ENCODE measurements at regions not wholly inside any gene's neighbourhood (a gene's known extent, or its start where the extent isn't known, plus 50 kb on each side); places are given as distances from the start of the nearest gene placed in this dataset.

DNA sequence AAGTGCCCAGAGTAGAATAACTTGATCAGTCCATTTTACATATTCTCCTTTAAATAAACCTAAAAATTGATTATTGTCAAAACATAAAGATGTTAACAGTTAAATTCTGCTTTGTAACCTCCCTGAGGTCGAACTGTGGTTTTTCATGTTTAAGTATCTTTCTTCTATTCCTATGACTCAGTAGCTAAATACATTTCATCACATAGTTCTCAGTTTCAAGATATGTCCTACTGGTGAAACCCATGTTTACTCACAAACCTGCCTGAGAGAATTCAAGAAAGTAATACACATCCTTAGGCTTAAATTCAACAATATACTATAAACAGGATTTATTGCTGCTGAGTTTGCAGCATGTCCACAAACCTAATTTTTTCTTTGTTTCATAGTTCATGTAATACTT is 692.9 kb downstream of the ZPLD1 start:
- Mint-ChIP-seq H3K9me3 (peaks cover 2% of the 10 kb centered on the region), H3K27me3 (no peaks in the 10 kb centered on the region), H3K36me3 (ENCODE audit: low read depth) (no peaks in the 10 kb centered on the region), H3K27ac (no peak overlapping the region), H3K4me1 (no peaks in the 10 kb centered on the region), H3K4me3 (no peak overlapping the region)
- ATAC-seq (ENCODE audit: low read depth): no peak
- ChIA-PET POLR2A (no interaction called here), CTCF (no interaction called here)
- TF ChIP-seq, protein P1, sequence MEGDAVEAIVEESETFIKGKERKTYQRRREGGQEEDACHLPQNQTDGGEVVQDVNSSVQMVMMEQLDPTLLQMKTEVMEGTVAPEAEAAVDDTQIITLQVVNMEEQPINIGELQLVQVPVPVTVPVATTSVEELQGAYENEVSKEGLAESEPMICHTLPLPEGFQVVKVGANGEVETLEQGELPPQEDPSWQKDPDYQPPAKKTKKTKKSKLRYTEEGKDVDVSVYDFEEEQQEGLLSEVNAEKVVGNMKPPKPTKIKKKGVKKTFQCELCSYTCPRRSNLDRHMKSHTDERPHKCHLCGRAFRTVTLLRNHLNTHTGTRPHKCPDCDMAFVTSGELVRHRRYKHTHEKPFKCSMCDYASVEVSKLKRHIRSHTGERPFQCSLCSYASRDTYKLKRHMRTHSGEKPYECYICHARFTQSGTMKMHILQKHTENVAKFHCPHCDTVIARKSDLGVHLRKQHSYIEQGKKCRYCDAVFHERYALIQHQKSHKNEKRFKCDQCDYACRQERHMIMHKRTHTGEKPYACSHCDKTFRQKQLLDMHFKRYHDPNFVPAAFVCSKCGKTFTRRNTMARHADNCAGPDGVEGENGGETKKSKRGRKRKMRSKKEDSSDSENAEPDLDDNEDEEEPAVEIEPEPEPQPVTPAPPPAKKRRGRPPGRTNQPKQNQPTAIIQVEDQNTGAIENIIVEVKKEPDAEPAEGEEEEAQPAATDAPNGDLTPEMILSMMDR (IDR thresholded peaks at IDR 0.05): no peak
- no peak for DNase-seq
- intact Hi-C loops (cut with micrococcal nuclease): no loop called here

DNA sequence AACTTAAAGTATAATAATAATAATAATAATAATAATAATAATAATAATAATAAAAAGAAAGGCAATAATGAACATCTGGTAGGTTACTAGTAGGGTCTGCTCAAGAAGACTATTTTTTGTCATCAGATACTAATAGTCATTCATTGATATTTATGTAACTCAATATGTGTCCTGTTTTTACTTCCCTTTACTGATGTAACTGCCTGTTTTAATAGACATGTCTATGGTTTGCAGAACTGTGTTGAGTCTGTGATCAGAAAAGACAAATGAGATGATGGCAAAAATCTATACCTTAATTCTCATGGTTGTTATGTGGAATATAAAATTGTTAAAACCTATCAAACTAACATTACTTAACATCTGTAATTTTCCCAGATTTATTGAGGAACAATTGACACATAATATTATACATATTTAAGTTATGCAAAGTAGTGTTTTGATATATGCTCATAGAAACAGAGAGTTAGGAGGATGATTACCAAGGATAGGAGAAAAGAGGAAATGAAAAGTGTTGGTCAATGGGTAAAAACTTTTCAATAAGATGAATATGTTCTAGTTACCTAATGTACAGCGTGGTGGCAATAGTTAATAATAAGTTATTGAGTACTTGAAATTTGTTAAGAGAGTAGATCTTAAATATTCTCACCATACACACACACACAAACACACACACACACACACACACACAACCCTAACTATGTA is 699.4 kb downstream of the ZPLD1 start:
- H3K4me3 Mint-ChIP-seq: no peak overlapping the region
- POLR2A ChIA-PET: no interaction called here
- DNase-seq (no peak), ATAC-seq (ENCODE audit: low read depth) (no peak)
- intact Hi-C loops (cut with micrococcal nuclease): no loop called here
- CTCF ChIA-PET: no interaction called here
- TF ChIP-seq, protein P1 (IDR thresholded peaks at IDR 0.05): no peak
- no peaks in the 10 kb centered on the region for H3K4me1 Mint-ChIP-seq
- H3K27me3 Mint-ChIP-seq: no peaks in the 10 kb centered on the region
- no peaks in the 10 kb centered on the region for H3K36me3 Mint-ChIP-seq (ENCODE audit: low read depth)
- H3K27ac Mint-ChIP-seq: no peak overlapping the region
- H3K9me3 Mint-ChIP-seq: no peaks in the 10 kb centered on the region

DNA sequence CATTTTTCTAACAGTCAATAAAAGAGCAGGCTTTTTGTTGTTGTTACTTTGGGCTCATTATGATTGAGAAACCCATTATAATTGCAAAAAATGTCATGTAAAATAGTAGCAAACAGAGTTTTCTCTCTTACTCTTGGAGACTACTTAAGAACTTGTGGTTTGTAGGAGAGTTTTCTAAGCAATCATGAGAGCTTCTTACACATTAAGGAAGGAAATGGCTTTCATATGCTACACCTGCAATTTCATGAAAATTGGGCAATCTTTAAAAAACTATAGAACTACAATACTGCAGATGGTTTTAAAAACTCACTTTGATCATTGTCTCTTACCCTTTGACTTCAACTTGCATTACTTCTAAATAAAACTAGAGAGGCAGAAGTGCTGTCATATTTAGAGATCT is 701.8 kb downstream of the ZPLD1 start:
- DNase-seq: no peak
- intact Hi-C loops (cut with micrococcal nuclease): no loop called here

DNA sequence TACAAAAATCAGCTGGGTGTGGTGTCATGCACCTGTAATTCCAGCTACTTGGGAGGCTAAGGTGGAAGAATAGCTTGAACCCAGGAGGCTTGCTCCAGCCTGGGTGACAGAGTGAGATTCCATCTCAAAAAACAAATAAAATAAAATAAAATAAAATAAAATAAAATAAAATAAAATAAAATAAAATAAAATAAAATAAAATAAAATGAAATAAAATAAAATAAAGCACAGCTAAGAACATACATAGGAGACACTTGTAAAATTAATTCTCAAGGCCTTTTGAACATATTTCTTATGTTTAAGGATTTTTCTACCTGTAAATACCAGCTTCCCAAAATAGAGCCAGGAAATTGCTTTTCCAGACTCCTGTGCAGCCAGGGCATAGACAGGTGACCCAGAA is 703.0 kb downstream of the ZPLD1 start:
- POLR2A ChIA-PET: no interaction called here
- TF ChIP-seq, protein P1 (IDR thresholded peaks at IDR 0.05): no peak
- ATAC-seq (ENCODE audit: low read depth) (no peak), DNase-seq (no peak)
- H3K27ac Mint-ChIP-seq: no peak overlapping the region
- H3K9me3 Mint-ChIP-seq: no peaks in the 10 kb centered on the region
- no peak overlapping the region for H3K4me3 Mint-ChIP-seq
- H3K4me1 Mint-ChIP-seq: no peaks in the 10 kb centered on the region
- intact Hi-C loops (cut with micrococcal nuclease): no loop called here
- no peaks in the 10 kb centered on the region for H3K36me3 Mint-ChIP-seq (ENCODE audit: low read depth)
- CTCF ChIA-PET: no interaction called here
- H3K27me3 Mint-ChIP-seq: no peaks in the 10 kb centered on the region

More for the DNA sequence above, 701.8 kb downstream of the ZPLD1 start:
- TF ChIP-seq, protein P1 (IDR thresholded peaks at IDR 0.05): no peak
- no peak for ATAC-seq (ENCODE audit: low read depth)
- no peaks in the 10 kb centered on the region for H3K36me3 Mint-ChIP-seq (ENCODE audit: low read depth)
- no peaks in the 10 kb centered on the region for H3K9me3 Mint-ChIP-seq
- H3K4me1 Mint-ChIP-seq: no peaks in the 10 kb centered on the region
- ChIA-PET POLR2A (no interaction called here), CTCF (no interaction called here)
- H3K4me3 Mint-ChIP-seq: no peak overlapping the region
- no peak overlapping the region for H3K27ac Mint-ChIP-seq
- H3K27me3 Mint-ChIP-seq: no peaks in the 10 kb centered on the region

DNA sequence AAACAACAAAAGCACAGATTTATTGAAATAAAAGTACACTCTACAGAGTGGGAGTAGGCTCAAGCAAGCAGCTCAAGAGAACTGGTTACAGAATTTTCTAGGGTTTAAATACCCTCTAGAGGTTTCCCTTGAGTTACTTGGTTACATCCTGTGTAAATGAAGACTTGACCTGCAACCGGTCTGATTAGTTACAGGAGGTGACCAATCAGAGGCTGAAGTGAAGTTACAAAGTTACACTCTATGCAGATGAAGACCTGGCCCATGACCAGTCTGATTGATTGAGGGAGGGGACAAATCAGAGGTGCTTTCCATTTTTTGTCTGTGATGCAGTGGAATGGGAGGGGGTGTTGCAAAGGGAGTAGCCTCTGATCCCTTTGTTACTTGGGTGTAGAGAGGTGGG is 723.4 kb downstream of the ZPLD1 start:
- no peaks in the 10 kb centered on the region for H3K4me1 Mint-ChIP-seq
- TF ChIP-seq, protein P1 (IDR thresholded peaks at IDR 0.05): no peak
- intact Hi-C loops (cut with micrococcal nuclease): no loop called here
- H3K27ac Mint-ChIP-seq: no peak overlapping the region
- H3K36me3 Mint-ChIP-seq (ENCODE audit: low read depth): no peaks in the 10 kb centered on the region
- POLR2A ChIA-PET: no interaction called here
- ATAC-seq (ENCODE audit: low read depth) (no peak), DNase-seq (no peak)
- CTCF ChIA-PET: no interaction called here
- no peaks in the 10 kb centered on the region for H3K27me3 Mint-ChIP-seq
- no peak overlapping the region for H3K4me3 Mint-ChIP-seq
- no peaks in the 10 kb centered on the region for H3K9me3 Mint-ChIP-seq
